T-helper 1 cell treated with Interleukin-12 subunit alpha and Interleukin-12 subunit beta and Interleukin-4 antibody, amounts not matched to agents 30 ng/mL and 1 ng/mL, for 36 hours (primary cell): ENCODE measurements at regions not wholly inside any gene's neighbourhood (a gene's known extent, or its start where the extent isn't known, plus 50 kb on each side); places are given as distances from the start of the nearest gene placed in this dataset.
"Not testable (repeated sequence)": the region's sequence is repeated elsewhere in the genome, so short reads cannot be mapped to it uniquely, and the experiment has no call there.

Experiments
- intact Hi-C: fragments of 100-400 bp; cut with micrococcal nuclease; formaldehyde crosslinking; loops from one replicate; pipeline ENCODE4 v1.15.1; 2024

- intact Hi-C loops = no loop called here
Observed at GRCh38 chr1:43042773-43043457, 84.2 kb upstream of the SLC2A1 start.

DNA sequence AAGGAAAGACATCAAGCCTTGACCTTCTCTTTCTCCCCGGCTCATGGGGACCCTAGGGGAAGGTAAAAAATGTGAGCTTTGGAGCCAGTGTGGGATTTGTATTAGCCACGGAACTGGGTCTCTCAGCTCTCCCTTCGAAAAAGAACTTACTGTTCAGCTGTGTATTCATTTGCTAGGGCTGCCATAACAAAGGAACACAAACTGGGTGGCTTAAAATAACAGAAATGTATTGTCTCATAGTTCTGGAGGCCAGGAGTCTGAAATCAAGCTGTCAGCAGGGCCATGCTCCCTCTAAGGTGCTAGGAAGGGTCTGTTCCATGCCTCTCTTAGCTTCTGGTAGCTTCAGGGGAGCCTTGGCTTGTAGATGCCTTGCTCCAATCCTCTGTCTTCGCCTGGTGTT is 83.5 kb upstream of the SLC2A1 start:
- intact Hi-C loops = no loop called here

GRCh38 chr1:43041591-43041990 is 82.9 kb upstream of the SLC2A1 start:
- intact Hi-C loops = no loop called here

- intact Hi-C loops = no loop called here
Observed at GRCh38 chr1:43039228-43040055, 80.8 kb upstream of the SLC2A1 start.

GRCh38 chr1:43038232-43038935 is 79.7 kb upstream of the SLC2A1 start:
- intact Hi-C loops = no loop called here

DNA sequence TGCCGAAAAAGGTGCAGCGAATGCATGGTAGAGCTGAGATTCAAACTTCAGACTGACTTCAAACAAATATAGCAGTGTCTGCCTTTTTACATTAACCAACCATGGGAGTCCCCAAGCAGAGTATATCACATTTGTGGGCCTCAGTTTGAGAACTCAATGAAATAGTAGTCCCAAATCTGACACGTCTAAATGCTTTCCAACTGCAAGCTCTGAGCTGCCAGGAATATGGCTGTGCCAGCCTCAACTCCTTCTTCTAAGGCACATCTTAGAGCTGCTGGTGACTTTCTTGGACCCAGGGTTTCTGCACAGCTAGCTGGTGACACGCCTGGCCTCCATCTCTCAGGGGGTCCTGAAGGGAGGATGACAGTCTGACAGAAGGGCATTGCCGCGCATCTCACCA is 78.8 kb upstream of the SLC2A1 start:
- intact Hi-C loops = no loop called here

DNA sequence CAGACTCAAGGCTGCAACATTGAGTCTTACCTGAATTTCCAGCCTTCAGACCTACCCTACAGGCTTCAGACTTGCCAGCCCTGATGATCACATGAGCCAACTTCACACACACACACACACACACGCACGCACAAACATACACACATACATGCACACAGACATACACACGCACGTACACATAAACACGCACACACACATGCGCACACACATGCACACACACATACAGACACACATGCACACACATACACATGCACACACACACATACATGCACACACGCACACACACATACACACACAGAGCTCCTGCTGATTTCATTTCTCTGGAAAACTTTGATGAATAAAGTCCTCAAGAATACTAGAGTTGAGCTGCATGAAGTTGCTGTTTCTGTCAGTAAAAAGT is 78.3 kb upstream of the SLC2A1 start:
- intact Hi-C loops = no loop called here

DNA sequence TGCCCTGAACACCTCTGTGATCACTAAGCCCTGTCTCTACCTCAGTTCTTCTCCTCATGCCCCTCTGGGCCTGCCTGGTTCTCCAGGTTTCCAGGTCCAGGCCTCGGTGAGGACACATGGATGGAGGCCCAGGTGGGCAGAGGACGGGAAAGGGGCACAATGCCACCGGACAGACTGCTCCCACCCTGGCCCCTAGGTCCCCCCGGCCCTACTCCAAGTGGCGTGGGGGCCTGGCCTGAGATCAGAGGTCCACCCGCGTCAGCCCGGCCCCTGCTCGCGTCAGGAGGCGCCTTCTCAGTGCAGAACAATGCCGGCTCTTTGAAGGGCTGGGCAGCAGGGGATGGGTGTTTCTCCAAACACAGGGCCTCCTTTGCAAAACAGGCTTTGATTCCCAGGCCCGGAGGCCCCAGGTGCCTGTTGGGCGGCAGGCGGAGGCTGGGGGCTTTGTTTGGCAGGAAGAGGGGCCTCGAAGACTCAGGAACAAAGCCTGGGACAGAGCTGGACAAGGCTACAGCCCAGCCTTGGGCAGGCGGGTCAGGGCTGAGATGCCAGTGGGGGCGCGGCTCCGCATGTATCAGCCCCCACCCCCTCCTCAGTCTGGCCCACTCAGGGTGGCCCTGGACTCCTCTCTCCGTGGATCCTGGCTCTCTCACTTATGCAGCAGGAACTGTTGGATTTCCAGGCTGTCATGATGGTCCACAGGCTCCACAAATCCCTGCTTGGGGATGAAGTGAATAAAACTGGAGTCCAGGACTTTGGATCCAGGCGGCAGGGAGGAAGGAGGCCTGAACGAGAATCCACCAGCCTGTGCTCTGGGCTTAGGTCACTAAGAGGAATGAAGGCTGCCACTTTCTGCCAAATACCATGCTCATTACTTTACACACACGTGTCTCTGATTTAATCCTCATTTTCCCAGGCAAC is 77.4 kb upstream of the SLC2A1 start:
- intact Hi-C loops = no loop called here

DNA sequence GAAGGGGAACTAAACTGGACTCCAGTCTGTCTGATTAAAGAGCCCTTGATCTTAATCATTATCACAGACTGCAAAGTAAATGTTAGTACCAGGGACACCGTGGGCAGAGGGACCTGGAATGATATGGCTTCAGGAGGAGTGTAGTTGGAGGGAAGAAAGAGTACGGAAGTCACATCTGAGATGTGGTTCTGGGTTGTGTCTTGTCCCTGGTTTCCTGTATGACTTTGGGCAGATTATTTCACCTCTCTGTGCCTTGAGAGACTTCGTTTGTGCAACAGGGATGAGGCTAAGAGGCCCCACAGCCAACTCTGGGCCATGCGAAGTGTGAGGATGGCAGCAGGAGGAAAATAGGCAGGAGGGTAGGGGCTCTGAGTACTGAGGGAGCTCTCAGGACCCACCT is 76.1 kb upstream of the SLC2A1 start:
- intact Hi-C loops = no loop called here

DNA sequence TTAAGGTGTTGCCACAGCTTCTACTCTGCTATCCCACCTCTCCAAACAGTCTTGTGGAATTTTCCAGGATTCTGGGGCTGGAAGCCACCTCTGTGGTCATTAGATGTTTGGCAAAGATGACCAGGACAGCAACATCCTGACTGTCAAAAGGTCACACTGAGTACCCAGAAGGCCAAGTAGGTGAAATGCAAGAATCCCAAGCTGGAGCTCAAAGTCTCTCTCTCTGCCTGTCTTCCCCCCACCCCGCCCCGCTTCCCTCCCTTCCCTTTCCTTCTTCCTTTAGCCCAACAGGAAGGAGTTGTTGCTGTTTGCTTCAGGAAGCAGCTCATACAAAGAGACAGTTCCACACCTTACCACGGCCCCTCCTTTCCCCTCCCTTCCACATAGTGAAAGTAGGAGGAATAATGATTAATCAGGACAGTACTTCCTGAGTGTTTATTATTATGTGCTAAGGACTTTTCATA is 75.6 kb upstream of the SLC2A1 start:
- intact Hi-C loops = no loop called here

DNA sequence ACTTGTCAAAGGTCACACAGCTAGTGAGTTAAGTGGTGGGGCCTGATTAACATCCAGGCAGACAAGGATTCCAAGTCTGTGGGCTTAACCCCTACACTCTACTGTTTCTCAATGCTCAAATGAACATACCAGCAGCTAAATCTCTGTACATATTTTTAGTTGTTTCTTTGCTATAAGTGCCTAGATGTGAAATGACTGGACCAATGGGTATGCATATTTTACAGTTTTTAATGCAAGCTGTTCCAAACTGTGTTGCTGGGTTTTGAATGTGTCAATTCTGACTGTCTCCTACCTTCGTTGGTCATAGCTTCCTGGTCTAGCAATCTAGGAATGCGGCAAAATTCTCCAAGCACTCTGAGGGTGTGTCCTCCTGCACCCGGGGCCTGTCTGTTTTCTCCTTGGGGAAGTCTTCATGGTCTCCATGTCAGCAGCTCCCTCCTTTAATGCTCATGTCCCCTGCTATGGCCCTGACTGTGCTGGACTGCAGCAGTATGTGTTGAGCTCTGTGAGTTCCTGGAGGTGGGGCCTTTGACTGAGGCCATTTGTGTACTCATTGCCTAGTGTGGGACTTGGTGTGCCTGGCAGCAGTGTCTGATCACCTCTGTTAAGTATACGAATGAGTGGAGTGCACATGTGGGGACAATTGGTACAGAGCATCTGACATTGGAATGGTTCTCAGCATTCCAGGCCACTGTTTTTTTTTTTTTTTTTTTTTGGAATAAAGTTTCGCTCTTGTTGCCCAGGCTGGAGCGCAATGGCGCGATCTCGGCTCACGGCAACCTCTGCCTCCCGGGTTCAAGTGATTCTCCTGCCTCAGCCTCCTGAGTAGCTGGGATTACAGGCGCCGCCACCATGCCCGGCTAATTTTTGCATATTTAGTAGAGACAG is 72.9 kb upstream of the SLC2A1 start:
- intact Hi-C loops = no loop called here

- intact Hi-C loops = no loop called here
Observed at GRCh38 chr1:43024905-43025304, 66.2 kb upstream of the SLC2A1 start.

GRCh38 chr1:43021547-43022474 is 63.1 kb upstream of the SLC2A1 start:
- intact Hi-C loops = no loop called here

DNA sequence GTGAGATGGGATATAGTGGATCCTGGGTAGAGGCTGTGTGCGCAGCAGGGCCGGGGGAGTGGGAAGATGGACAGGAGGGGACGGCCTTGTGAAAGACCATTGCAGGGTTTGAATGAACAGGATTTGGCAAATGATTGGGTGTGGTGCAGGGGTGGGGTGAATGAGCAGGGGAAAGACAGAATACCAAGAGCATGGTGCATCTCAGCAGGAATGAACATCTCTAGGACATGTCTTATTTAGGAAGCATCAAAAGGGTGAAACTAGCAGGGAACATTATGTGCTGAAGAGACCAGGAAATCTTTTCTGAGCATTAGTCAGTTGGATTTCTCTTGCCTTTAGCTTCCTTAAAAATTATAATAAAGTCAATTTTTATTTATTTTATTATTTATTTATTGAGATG is 60.6 kb upstream of the SLC2A1 start:
- intact Hi-C loops = no loop called here

DNA sequence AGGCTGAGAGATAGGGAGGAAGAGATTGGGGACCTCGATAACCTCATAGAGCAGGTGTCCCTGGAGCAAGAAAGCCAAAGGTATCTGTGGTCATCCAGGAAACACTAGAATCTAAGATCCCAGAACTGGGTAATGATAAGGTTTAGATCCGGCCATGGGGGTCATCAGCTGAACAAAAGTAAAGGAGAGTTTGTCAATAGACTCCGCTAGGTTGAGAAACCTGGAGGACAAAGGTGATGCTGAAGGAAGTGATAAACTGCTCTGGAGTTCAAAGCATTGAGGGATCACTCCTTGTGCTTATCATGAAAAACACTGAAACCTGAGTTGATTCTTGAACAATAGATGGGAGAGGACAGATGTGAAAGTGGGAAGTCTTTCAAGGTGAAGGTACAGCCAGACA is 59.5 kb upstream of the SLC2A1 start:
- intact Hi-C loops = no loop called here

- intact Hi-C loops = no loop called here
Observed at GRCh38 chr1:43015269-43015668, 56.6 kb upstream of the SLC2A1 start.

- intact Hi-C loops = not testable (repeated sequence)
Observed at GRCh38 chr1:43014579-43014978, 55.9 kb upstream of the SLC2A1 start.

DNA sequence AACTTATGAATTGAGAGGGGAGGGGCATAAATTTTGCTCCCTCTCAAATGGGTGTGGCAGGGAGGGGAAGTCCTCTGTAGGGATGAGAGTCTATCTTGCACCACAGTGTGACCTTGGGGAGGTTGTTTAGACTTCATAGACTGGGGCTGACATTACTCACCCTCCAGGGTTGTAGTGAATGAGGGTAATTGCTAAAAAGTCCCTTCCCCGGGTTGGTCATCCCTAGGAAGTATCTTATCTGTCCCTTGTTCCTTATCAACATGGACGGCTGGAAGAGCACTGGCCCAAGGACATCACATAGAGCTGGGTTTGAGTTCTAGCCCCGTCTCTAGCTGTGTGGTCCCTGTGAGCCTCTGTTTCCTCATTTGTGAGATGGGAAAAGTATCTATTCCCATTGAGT is 52.4 kb upstream of the SLC2A1 start:
- intact Hi-C loops = no loop called here

- intact Hi-C loops = no loop called here
Observed at GRCh38 chr1:43009274-43009673, 50.6 kb upstream of the SLC2A1 start.
